SK-N-SH (cell line): ENCODE measurements at regions not wholly inside any gene's neighbourhood (a gene's known extent, or its start where the extent isn't known, plus 50 kb on each side); places are given as distances from the start of the nearest gene placed in this dataset.

ENCODE experiments used
- CTCF ChIA-PET: fragments of 300-600, 350-600 bp; formaldehyde crosslinking; extraction: SDS; loops from one replicate; lab custom pipeline; 2021; lab: Yijun Ruan, JAX
- POLR2A ChIA-PET: fragments of 350-600 bp; sonication (Branson Sonifier 250); formaldehyde crosslinking; extraction: SDS; loops from one replicate; lab custom pipeline; 2020; ENCODE audit warnings: antibody characterized with exemption, inconsistent platforms; lab: Yijun Ruan, JAX
- DNase-seq: peaks from one replicate; pipeline ENCODE4 v3.0.0; 2012
- H2AFZ ChIP-seq: fragments of 200-600 bp; sonication (generic); 2 replicates; pipeline ENCODE4 v1.8.1; 2016; ENCODE audit warnings: antibody characterized with exemption, mild to moderate bottlenecking, low read depth
- H3F3A ChIP-seq: fragments of 200-600 bp; sonication (generic); replicated peaks from 2 replicates; pipeline ENCODE3; 2016; ENCODE audit warnings: antibody characterized with exemption, mild to moderate bottlenecking; ENCODE audit not compliant: insufficient read depth
- H3K27ac ChIP-seq, 2 experiments: fragments of 200-500 bp in 1 of 2; fragments of 200-600 bp in 1 of 2; sonication (Bioruptor generic) in 1 of 2; sonication (generic), shearing (Covaris generic) in 1 of 2; 2 replicates each; pipeline versions ENCODE4 v1.5.1 to v1.6.1; 2014 to 2016; ENCODE audit warnings: low read depth in 2 of 2, inconsistent platforms in 1 of 2, low read length in 1 of 2, mild to moderate bottlenecking in 1 of 2, mixed read lengths in 1 of 2
- H3K27me3 ChIP-seq: fragments of 200-600 bp; sonication (generic), shearing (Covaris generic); 2 replicates; pipeline ENCODE4 v1.6.1; 2016; ENCODE audit warnings: mixed run types; ENCODE audit not compliant: insufficient read depth
- H3K36me3 ChIP-seq, 2 experiments: fragments of 200-500 bp in 1 of 2; fragments of 200-600 bp in 1 of 2; sonication (Bioruptor generic) in 1 of 2; sonication (generic) in 1 of 2; replicated peaks in 1 of 2; 2 replicates each; pipeline versions ENCODE3 to v1.5.1; 2014 to 2016; ENCODE audit warnings: low read length in 1 of 2, mild to moderate bottlenecking in 1 of 2; ENCODE audit not compliant: insufficient read depth in 2 of 2, control insufficient read depth in 1 of 2
- H3K4me1 ChIP-seq, 2 experiments: fragments of 200-500 bp in 1 of 2; fragments of 200-600 bp in 1 of 2; sonication (Bioruptor generic) in 1 of 2; sonication (generic), shearing (Covaris generic) in 1 of 2; 2 replicates each; pipeline versions ENCODE4 v1.5.1 to v1.6.1; 2014 to 2016; ENCODE audit warnings: low read depth in 1 of 2, low read length in 1 of 2, mixed run types in 1 of 2; ENCODE audit not compliant: insufficient read depth in 2 of 2, control insufficient read depth in 1 of 2
- H3K4me2 ChIP-seq: fragments of 200-600 bp; sonication (generic), shearing (Covaris generic); 2 replicates; pipeline ENCODE4 v1.6.1; 2017; ENCODE audit warnings: mixed run types
- H3K4me3 ChIP-seq, 2 experiments: fragments of 200-500 bp in 1 of 2; fragments of 200-600 bp in 1 of 2; sonication (Bioruptor generic) in 1 of 2; sonication (generic), shearing (Covaris generic) in 1 of 2; 2 replicates each; pipeline versions ENCODE4 v1.5.1 to v1.8.1; 2014 to 2016; ENCODE audit warnings: low read depth in 2 of 2, inconsistent platforms in 1 of 2, low read length in 1 of 2, mild to moderate bottlenecking in 1 of 2, mixed read lengths in 1 of 2, moderate library complexity in 1 of 2
- H3K79me2 ChIP-seq: fragments of 200-600 bp; sonication (generic); 2 replicates; pipeline ENCODE4 v1.8.1; 2017; ENCODE audit warnings: mild to moderate bottlenecking; ENCODE audit not compliant: insufficient read depth
- H3K9ac ChIP-seq: fragments of 200-600 bp; sonication (generic); 2 replicates; pipeline ENCODE4 v1.6.1; 2017; ENCODE audit warnings: mixed run types
- H3K9me2 ChIP-seq: fragments of 200-600 bp; sonication (generic); 2 replicates; pipeline ENCODE4 v1.6.1; 2017; ENCODE audit warnings: mixed run types
- H3K9me3 ChIP-seq: fragments of 200-600 bp; sonication (generic); 2 replicates; pipeline ENCODE4 v1.6.1; 2017; ENCODE audit warnings: mixed run types, mild to moderate bottlenecking, moderate library complexity
- H4K20me1 ChIP-seq: fragments of 200-600 bp; sonication (generic); 2 replicates; pipeline ENCODE4 v1.6.1; 2017; ENCODE audit warnings: mild to moderate bottlenecking, mixed run types; ENCODE audit not compliant: insufficient read depth
- CHD2 ChIP-seq: fragments of 150-350 bp; IDR thresholded peaks from 2 replicates; pipeline ENCODE4 v1.6.1; 2018; ENCODE audit warnings: low read length; ENCODE audit not compliant: partially characterized antibody
- EZH2phosphoT487 ChIP-seq: fragments of 200-600 bp; sonication (generic); IDR thresholded peaks from 2 replicates; pipeline ENCODE4 v1.6.1; 2017; ENCODE audit warnings: low read depth, mixed run types, mild to moderate bottlenecking, antibody characterized with exemption, moderate library complexity, borderline replicate concordance
- FOXJ3 ChIP-seq: sonication (generic); formaldehyde crosslinking; IDR thresholded peaks from 2 replicates; pipeline ENCODE4 v1.5.1; 2020; ENCODE audit warnings: mild to moderate bottlenecking, missing genetic modification reagents
- MAX ChIP-seq: IDR thresholded peaks from 2 replicates; pipeline ENCODE4 v1.4.0; 2012; ENCODE audit warnings: low read depth
- NFIC ChIP-seq: IDR thresholded peaks from 2 replicates; pipeline ENCODE4 v1.4.0; 2012; ENCODE audit warnings: borderline replicate concordance
- NRF1 ChIP-seq: IDR thresholded peaks from 2 replicates; pipeline ENCODE4 v1.6.1; 2012; ENCODE audit warnings: low read depth, mild to moderate bottlenecking, low read length
- RAD21 ChIP-seq: IDR thresholded peaks from 2 replicates; pipeline ENCODE4 v1.6.1; 2012; ENCODE audit warnings: mild to moderate bottlenecking, low read length
- RXRA ChIP-seq: IDR thresholded peaks from 2 replicates; pipeline ENCODE4 v1.4.0; 2012; ENCODE audit warnings: low read depth, mild to moderate bottlenecking, borderline replicate concordance
- TAF1 ChIP-seq: IDR thresholded peaks from 2 replicates; pipeline ENCODE4 v1.6.1; 2012; ENCODE audit warnings: low read depth, mild to moderate bottlenecking, low read length, moderate library complexity, borderline replicate concordance
- TCF12 ChIP-seq: IDR thresholded peaks from 2 replicates; pipeline ENCODE4 v1.4.0; 2012
- USF2 ChIP-seq: fragments of 150-350 bp; IDR thresholded peaks from 2 replicates; pipeline ENCODE4 v1.6.1; 2017; ENCODE audit warnings: antibody characterized with exemption, low read length, low read depth, borderline replicate concordance
- WGBS: methylation state at CpG from one replicate; pipeline ENCODE4 v1.1.6; 2017; ENCODE audit warnings: low lambda C conversion rate; 5-methylcytosine and 5-hydroxymethylcytosine counted together
- TF ChIP-seq, protein P1 (sequence below): fragments of 150-350 bp; IDR thresholded peaks from 2 replicates; pipeline ENCODE4 v1.6.1; 2016; ENCODE audit warnings: mild to moderate bottlenecking, low read depth, low read length
- TF ChIP-seq, protein P2 (sequence below): IDR thresholded peaks from 2 replicates; pipeline ENCODE4 v1.4.0; 2012; ENCODE audit warnings: low read depth, borderline replicate concordance
- TF ChIP-seq, protein P3 (sequence below): IDR thresholded peaks from 2 replicates; pipeline ENCODE4 v1.6.1; 2012; ENCODE audit warnings: mild to moderate bottlenecking, low read depth, low read length, moderate library complexity

DNA sequence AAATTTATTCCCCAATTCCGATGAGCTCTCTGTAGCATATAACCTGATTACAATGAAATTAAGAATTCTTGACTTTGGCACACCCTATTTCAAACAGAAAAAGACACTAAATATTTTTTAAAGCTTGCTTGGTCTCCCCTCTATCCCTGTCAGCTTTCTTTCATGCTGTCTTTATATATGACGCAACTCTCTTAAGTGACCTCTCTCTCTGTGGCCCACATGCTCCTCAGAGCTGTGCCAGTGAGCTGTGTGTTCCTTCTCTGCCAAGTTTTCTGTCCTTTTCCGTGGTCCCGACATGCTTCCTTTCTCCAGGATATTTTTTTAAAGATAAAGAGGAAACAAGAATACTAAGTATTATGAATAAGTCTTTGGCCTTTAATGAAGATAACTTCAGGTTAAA is 484.0 kb downstream of the ETNK1 start:
- CTCF ChIA-PET = interaction anchor here (0.6 kb wide), 1 partner anchor 1547 kb away, joined by 3 read pairs; no protein-coding TSS in a partner anchor

DNA sequence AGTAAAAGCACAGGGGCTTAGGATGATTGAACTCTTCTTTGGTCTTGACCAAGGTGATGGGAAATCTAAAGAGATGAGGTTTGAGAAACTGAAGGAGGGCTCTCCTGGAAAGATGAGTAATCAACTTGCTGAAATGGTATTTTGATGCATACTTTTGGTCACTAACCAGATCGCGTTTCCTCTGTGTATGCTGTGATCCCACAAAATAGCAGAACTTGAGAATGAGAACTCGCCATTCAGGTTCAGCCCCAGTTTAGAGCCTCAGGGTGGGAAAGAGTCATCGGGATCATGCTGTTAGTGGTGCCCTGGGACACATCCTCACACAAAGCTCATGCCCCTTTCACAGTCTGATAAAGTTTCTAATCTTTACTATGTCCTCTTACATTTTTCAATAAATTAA is 488.8 kb downstream of the ETNK1 start:
- no peak for DNase-seq
- H4K20me1 ChIP-seq = no peaks in the 10 kb centered on the region
- 49% methylated on average over 4 of the region's 4 CpGs for WGBS
- no peaks in the 10 kb centered on the region for H3K9me2 ChIP-seq
- no peak overlapping the region for H3K27ac ChIP-seq
- ChIA-PET CTCF (interaction anchor here (2.3 kb wide), 1 partner anchor 11 kb away, joined by 10 read pairs; no protein-coding TSS in a partner anchor), POLR2A (no interaction called here)
- H3K79me2 ChIP-seq = no peaks in the 10 kb centered on the region
- no peak overlapping the region for H3K4me3 ChIP-seq
- no peak overlapping the region for H3K4me2 ChIP-seq
- H3K9me3 ChIP-seq = no peaks in the 10 kb centered on the region
- H3K36me3 ChIP-seq = no peaks in the 10 kb centered on the region
- H3F3A ChIP-seq = no peaks in the 10 kb centered on the region
- no peak overlapping the region for H3K9ac ChIP-seq
- no peak overlapping the region for H2AFZ ChIP-seq
- no peaks in the 10 kb centered on the region for H3K27me3 ChIP-seq
- H3K4me1 ChIP-seq = no peaks in the 10 kb centered on the region
- TF ChIP-seq EZH2phosphoT487 (no peak), CHD2 (no peak), RAD21 (no peak), USF2 (no peak), NRF1 (no peak), FOXJ3 (CRISPR knock-in tag) (no peak), TAF1 (no peak)
- TF ChIP-seq, protein P1, sequence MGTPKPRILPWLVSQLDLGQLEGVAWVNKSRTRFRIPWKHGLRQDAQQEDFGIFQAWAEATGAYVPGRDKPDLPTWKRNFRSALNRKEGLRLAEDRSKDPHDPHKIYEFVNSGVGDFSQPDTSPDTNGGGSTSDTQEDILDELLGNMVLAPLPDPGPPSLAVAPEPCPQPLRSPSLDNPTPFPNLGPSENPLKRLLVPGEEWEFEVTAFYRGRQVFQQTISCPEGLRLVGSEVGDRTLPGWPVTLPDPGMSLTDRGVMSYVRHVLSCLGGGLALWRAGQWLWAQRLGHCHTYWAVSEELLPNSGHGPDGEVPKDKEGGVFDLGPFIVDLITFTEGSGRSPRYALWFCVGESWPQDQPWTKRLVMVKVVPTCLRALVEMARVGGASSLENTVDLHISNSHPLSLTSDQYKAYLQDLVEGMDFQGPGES = no peak
- TF ChIP-seq, protein P2, sequence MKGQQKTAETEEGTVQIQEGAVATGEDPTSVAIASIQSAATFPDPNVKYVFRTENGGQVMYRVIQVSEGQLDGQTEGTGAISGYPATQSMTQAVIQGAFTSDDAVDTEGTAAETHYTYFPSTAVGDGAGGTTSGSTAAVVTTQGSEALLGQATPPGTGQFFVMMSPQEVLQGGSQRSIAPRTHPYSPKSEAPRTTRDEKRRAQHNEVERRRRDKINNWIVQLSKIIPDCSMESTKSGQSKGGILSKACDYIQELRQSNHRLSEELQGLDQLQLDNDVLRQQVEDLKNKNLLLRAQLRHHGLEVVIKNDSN = no peak
- TF ChIP-seq, protein P3, sequence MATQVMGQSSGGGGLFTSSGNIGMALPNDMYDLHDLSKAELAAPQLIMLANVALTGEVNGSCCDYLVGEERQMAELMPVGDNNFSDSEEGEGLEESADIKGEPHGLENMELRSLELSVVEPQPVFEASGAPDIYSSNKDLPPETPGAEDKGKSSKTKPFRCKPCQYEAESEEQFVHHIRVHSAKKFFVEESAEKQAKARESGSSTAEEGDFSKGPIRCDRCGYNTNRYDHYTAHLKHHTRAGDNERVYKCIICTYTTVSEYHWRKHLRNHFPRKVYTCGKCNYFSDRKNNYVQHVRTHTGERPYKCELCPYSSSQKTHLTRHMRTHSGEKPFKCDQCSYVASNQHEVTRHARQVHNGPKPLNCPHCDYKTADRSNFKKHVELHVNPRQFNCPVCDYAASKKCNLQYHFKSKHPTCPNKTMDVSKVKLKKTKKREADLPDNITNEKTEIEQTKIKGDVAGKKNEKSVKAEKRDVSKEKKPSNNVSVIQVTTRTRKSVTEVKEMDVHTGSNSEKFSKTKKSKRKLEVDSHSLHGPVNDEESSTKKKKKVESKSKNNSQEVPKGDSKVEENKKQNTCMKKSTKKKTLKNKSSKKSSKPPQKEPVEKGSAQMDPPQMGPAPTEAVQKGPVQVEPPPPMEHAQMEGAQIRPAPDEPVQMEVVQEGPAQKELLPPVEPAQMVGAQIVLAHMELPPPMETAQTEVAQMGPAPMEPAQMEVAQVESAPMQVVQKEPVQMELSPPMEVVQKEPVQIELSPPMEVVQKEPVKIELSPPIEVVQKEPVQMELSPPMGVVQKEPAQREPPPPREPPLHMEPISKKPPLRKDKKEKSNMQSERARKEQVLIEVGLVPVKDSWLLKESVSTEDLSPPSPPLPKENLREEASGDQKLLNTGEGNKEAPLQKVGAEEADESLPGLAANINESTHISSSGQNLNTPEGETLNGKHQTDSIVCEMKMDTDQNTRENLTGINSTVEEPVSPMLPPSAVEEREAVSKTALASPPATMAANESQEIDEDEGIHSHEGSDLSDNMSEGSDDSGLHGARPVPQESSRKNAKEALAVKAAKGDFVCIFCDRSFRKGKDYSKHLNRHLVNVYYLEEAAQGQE = no peak

More for the DNA sequence above, 484.0 kb downstream of the ETNK1 start:
- Histone ChIP-seq H3K4me3 (no peak overlapping the region), H3F3A (no peaks in the 10 kb centered on the region), H3K9me2 (no peaks in the 10 kb centered on the region), H4K20me1 (no peaks in the 10 kb centered on the region), H3K36me3 (no peaks in the 10 kb centered on the region), H3K4me1 (no peaks in the 10 kb centered on the region), H2AFZ (no peak overlapping the region), H3K9ac (no peak overlapping the region), H3K27ac (no peak overlapping the region), H3K9me3 (no peaks in the 10 kb centered on the region), H3K27me3 (no peaks in the 10 kb centered on the region), H3K4me2 (no peak overlapping the region), H3K79me2 (no peaks in the 10 kb centered on the region)
- no peak for DNase-seq
- WGBS = 52% methylated on average over 4 of the region's 4 CpGs
- POLR2A ChIA-PET = no interaction called here
- no peak for TF ChIP-seq MAX
- no peak for TF ChIP-seq TCF12
- TF ChIP-seq RXRA = no peak
- TF ChIP-seq, protein P3 = no peak
- TF ChIP-seq NFIC = no peak
- TF ChIP-seq RAD21 = no peak
